ENCODE measurements at regions not wholly inside any gene's neighbourhood (a gene's known extent, or its start where the extent isn't known, plus 50 kb on each side); places are given as distances from the start of the nearest gene placed in this dataset.

DNA sequence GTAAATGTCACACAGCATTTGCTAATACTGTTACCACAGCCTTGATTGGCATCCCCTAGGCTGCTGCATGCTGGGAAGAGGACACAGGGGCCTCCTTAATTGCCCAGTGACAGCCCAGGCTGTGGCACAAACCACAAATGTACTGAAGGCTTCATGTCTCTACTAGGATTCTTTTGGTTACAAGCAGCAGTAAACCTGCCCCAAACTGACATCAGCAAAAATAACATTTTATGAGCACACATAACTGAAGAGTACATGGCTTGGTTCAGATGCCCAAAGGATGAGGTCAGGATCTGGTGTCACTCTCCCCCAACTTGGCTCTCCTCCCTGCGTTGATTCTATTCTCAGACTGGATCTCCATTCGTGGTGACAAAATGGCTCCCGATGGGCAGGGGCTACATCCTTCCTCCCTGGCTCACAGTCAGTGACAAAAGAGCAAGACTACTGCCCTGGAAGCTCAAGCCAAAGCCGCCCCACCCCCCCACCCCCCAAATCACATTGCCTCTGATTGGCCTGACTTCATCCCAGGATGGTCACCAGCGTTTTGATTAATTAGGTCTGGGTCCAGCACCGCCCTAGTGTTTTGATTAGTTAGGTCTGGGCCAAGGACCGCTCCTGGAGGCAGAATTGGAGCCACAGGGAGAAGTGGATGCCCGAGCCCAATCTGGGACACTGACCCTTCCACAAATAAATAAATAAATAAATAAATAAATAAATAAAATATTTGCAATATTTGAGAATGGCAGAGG is 180.5 kb upstream of the RBPJ start:
- TF ChIP-seq, protein P1, sequence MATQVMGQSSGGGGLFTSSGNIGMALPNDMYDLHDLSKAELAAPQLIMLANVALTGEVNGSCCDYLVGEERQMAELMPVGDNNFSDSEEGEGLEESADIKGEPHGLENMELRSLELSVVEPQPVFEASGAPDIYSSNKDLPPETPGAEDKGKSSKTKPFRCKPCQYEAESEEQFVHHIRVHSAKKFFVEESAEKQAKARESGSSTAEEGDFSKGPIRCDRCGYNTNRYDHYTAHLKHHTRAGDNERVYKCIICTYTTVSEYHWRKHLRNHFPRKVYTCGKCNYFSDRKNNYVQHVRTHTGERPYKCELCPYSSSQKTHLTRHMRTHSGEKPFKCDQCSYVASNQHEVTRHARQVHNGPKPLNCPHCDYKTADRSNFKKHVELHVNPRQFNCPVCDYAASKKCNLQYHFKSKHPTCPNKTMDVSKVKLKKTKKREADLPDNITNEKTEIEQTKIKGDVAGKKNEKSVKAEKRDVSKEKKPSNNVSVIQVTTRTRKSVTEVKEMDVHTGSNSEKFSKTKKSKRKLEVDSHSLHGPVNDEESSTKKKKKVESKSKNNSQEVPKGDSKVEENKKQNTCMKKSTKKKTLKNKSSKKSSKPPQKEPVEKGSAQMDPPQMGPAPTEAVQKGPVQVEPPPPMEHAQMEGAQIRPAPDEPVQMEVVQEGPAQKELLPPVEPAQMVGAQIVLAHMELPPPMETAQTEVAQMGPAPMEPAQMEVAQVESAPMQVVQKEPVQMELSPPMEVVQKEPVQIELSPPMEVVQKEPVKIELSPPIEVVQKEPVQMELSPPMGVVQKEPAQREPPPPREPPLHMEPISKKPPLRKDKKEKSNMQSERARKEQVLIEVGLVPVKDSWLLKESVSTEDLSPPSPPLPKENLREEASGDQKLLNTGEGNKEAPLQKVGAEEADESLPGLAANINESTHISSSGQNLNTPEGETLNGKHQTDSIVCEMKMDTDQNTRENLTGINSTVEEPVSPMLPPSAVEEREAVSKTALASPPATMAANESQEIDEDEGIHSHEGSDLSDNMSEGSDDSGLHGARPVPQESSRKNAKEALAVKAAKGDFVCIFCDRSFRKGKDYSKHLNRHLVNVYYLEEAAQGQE (IDR thresholded peaks at IDR 0.05; ENCODE audit: low read depth), result no peak
- TF ChIP-seq RAD21 (IDR thresholded peaks at IDR 0.05; ENCODE audit: low read depth) (no peak), TAF1 (IDR thresholded peaks at IDR 0.05; ENCODE audit: low read depth) (no peak), CEBPB (IDR thresholded peaks at IDR 0.05) (no peak), FOXM1 (IDR thresholded peaks at IDR 0.05; ENCODE audit: borderline replicate concordance, low read depth) (no peak), TEAD4 (IDR thresholded peaks at IDR 0.05) (no peak), CREB1 (IDR thresholded peaks at IDR 0.05; ENCODE audit: low read depth) (no peak), ZBTB7A (IDR thresholded peaks at IDR 0.05; ENCODE audit: low read depth) (no peak), EP300 (IDR thresholded peaks at IDR 0.05; ENCODE audit: borderline replicate concordance) (no peak), NFIC (IDR thresholded peaks at IDR 0.05) (no peak), YY1 (IDR thresholded peaks at IDR 0.05; ENCODE audit: low read depth) (no peak)
- TF ChIP-seq, protein P2, sequence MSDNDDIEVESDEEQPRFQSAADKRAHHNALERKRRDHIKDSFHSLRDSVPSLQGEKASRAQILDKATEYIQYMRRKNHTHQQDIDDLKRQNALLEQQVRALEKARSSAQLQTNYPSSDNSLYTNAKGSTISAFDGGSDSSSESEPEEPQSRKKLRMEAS (IDR thresholded peaks at IDR 0.05), result no peak
- TF ChIP-seq, protein P3, sequence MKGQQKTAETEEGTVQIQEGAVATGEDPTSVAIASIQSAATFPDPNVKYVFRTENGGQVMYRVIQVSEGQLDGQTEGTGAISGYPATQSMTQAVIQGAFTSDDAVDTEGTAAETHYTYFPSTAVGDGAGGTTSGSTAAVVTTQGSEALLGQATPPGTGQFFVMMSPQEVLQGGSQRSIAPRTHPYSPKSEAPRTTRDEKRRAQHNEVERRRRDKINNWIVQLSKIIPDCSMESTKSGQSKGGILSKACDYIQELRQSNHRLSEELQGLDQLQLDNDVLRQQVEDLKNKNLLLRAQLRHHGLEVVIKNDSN (IDR thresholded peaks at IDR 0.05), result no peak

DNA sequence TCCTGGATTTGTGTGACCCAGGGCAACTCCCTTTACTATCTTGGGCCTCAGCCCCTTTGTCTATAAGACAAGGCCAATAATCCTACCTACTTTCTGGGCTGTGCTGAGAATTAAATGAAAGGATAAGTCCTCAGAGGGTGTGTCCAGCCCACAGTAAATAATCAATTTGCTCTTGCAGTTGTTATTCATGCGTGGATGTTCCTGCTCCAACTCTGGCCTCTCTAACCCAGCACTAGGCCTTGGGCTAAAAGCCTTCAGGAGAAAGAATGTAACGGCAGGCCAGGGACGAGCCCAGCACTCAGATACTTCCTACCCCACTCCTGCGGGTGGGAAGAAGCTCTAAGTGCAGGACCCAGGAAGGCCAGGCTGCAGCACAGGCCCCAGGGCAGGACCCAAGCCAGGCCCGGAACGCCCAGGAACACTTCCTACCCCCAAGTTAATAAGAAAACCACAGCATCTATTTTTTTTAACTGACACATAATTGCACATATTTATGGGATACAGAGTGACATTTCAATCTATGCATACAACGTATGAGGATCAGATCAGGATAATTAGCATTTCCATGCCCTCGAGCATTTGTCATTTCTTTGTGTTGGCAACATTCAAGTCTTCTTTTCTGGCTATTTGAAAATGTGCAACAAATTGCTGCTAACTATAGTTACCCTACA is 179.6 kb upstream of the RBPJ start:
- TF ChIP-seq CEBPB (IDR thresholded peaks at IDR 0.05), result no peak
- TF ChIP-seq, protein P2 (IDR thresholded peaks at IDR 0.05), result no peak

DNA sequence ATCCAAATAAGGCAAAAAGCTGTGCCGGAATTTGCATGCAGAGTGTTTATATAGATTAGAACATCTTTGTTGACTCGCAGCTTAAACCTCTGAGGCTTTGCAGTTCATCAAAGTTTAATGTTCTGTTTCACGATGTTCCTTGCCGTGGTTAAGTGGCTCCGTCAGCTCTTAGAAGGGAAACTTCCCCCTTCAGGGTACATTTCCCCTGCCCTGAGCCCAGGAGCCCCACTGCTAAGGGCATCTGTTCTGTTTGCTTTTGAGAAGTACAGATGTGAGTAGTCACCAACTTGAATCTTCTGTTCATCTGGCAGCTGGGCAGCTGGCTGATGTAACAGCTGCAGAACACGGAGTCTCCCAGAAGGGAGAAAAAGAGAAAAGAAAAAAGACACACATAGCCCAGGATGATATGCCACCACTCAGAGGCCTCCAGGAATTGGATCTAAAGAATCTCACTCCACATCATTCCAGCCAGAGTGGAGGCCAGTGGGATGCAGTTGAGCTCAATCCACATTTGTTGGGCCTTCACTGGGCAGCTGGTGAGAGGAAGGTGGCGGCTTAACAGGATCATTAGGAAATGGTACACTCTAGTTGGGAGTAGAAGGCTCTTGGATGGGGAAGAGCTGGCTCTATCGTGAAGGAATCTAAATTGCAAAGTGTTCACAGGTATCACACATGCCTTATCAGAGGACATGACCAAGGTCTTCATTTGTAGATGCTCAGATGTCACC is 178.7 kb upstream of the RBPJ start:
- no peak for TF ChIP-seq CREB1 (IDR thresholded peaks at IDR 0.05; ENCODE audit: low read depth)
- no peak for TF ChIP-seq EP300 (IDR thresholded peaks at IDR 0.05; ENCODE audit: borderline replicate concordance)

DNA sequence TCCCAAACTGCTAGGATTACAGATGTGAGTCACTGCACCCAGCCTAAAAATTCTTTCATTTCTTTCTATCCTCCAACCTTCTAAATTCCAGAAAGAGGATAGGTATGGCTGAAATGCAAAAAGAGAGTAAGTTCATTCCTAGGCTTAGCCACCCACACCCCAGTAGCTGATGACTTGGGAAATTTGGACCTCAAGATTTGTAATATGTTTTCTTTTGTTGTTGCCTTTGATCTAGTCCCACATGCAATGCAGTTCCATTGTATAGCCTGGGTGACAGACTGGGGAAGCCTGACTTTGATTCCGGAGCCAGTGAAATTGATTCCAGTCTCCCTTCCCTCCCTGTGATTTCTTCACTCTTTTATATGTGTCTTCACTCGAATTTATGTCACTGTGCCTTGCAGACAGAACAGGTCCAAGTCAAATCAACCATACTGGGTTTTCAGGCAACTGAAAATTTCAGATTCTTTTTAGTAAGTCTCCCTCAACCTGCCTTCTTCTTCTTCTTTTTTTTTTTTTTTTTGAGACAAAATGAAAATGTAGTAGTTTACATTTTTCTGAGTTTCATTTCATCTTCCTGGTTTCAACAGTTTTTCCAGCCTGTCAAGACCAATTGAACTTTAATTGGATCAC is 176.2 kb upstream of the RBPJ start:
- TF ChIP-seq NFIC (IDR thresholded peaks at IDR 0.05), result no peak

DNA sequence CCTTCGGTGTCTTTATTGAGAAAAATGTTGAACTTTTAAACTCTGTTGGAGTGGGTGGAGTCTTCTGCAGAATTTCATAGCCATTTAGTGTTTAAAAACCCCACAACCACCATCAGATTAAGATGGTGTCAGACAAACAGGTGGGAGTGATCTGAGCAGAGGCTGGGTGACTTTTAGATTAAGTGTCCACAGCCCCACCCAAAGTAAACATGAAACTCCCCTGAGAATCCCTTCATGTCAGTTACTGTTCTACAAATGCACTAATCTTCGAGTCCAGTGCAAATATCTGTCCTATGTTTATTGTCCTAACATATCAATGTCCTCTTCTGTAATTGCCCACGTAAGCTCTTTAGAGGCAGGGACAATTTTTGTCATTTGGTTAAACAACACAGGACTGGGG is 175.6 kb upstream of the RBPJ start:
- no peak for TF ChIP-seq ZBTB7A (IDR thresholded peaks at IDR 0.05; ENCODE audit: low read depth)
- no peak for TF ChIP-seq EP300 (IDR thresholded peaks at IDR 0.05; ENCODE audit: borderline replicate concordance)
- no peak for TF ChIP-seq FOXM1 (IDR thresholded peaks at IDR 0.05; ENCODE audit: borderline replicate concordance, low read depth)
- no peak for TF ChIP-seq RAD21 (IDR thresholded peaks at IDR 0.05; ENCODE audit: low read depth)

DNA sequence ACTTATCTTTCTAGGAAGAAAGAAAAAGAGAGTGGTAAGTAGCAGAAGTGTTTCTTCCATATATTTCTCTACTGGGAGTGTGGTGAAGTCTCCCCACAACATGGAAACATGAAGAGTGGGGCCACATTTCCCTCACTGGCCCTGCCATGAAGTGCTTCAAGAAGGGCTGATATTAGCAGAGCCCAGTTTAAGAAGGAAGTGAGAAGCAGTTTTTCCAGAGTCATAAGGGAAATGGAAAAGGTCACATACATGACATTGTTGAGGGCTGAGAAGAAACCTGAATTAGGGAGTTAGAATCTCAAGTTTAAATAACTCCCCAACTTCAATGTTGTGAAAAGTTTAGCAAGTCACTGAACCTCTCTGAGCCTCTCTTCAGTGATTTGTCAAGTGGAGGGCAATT is 171.9 kb upstream of the RBPJ start:
- TF ChIP-seq TCF12 (IDR thresholded peaks at IDR 0.05; ENCODE audit: low read depth) (no peak), EP300 (IDR thresholded peaks at IDR 0.05; ENCODE audit: borderline replicate concordance) (no peak)
- TF ChIP-seq, protein P2 (IDR thresholded peaks at IDR 0.05), result no peak

DNA sequence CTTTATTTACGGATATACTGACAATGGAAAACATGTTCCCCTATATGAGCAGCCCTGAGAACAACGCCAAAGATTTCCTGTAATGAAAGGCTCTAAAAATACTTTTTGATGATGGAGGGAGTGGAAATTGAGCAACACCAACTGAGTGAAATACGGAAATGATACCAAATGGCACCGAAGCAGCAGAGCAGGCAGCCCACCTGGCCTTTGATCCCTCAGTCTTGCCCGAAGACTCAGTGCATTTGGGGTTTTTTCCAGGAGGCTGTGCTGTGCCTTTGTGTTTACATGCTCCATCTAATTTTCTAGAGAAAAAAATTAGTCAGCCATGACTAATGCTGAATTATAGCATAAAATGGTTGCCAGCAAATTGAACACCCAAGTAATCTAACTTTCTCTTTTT is 169.9 kb upstream of the RBPJ start:
- TF ChIP-seq, protein P1 (IDR thresholded peaks at IDR 0.05; ENCODE audit: low read depth), result no peak
- no peak for TF ChIP-seq YY1 (IDR thresholded peaks at IDR 0.05; ENCODE audit: low read depth)
- no peak for TF ChIP-seq FOXM1 (IDR thresholded peaks at IDR 0.05; ENCODE audit: borderline replicate concordance, low read depth)
- TF ChIP-seq EGR1 (IDR thresholded peaks at IDR 0.05), result no peak
- TF ChIP-seq TAF1 (IDR thresholded peaks at IDR 0.05; ENCODE audit: low read depth), result no peak
- TF ChIP-seq RAD21 (IDR thresholded peaks at IDR 0.05; ENCODE audit: low read depth), result no peak
- TF ChIP-seq CEBPB (IDR thresholded peaks at IDR 0.05), result no peak
- TF ChIP-seq EP300 (IDR thresholded peaks at IDR 0.05; ENCODE audit: borderline replicate concordance), result no peak
- no peak for TF ChIP-seq TCF12 (IDR thresholded peaks at IDR 0.05; ENCODE audit: low read depth)
- TF ChIP-seq, protein P2 (IDR thresholded peaks at IDR 0.05), result no peak
- TF ChIP-seq NFIC (IDR thresholded peaks at IDR 0.05), result no peak
- TF ChIP-seq, protein P3 (IDR thresholded peaks at IDR 0.05), result no peak
- TF ChIP-seq ZBTB7A (IDR thresholded peaks at IDR 0.05; ENCODE audit: low read depth), result no peak
